Activated CD4-positive, alpha-beta T cell treated with anti-CD3 and anti-CD28 coated beads, Interleukin-10, Interleukin-2, amounts not matched to agents 100 ng/mL and 50 ng/mL, durations not matched to agents 16 hours and 8 hours (primary cell): ENCODE measurements at regions not wholly inside any gene's neighbourhood (a gene's known extent, or its start where the extent isn't known, plus 50 kb on each side); places are given as distances from the start of the nearest gene placed in this dataset.

ENCODE experiments used
- DNase-seq: peaks from one replicate; pipeline ENCODE4 v3.0.0-alpha.2; 2020

DNA sequence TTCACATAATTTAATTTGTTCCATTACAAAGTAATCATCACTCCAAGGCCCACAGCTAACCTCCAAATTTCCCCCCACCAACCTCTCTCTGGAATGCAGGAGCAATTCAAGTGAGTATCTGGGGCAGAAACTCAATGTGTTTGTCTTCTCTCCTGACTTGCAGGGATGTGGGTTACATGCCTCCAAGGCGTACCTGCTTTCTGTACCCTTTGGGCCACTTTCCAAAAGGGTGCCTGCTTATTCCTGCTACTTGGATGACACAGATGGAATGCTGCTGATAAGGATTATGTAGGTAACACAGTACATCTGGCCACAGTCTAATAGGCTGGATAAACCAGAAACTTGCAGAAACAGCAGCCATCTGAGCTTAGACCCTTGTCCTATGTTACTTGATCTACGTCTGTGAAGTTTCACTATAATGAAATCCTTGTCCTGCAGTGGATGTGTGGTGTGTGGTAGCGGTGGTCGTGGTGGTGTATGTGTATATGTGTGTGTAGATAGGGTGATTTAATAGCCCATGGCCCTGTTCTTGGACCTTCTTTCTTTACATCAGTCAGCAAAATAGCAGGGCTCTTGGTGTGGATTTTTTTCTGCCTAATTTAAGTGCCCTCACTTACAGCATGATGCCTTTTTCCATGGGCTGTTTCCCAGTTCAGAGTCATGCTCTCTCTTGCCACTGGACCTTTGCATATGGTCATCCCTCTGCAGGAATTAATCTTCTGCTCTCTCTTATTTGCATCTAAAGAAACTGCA lies 175.9 kb downstream of the ZDHHC21 start:
- no peak for DNase-seq

DNA sequence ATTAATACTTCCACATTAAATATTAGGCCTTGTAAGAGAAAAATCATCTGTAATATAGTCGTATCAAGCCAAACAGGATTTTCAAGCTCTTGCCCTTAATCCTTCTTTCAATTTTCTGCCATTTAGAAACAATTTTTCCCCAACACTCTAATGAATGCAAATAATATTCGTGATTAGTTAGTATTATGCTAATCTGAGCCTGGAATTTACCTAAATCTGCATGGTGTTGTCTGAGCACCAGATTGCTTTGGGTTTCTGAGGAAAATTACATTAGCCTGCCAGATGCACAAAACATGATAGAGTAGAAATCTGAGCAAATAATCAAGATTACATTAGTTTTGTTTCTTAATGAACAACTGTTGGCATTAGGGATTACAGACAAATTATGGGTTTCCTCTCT lies 176.6 kb downstream of the ZDHHC21 start:
- no peak for DNase-seq

DNA sequence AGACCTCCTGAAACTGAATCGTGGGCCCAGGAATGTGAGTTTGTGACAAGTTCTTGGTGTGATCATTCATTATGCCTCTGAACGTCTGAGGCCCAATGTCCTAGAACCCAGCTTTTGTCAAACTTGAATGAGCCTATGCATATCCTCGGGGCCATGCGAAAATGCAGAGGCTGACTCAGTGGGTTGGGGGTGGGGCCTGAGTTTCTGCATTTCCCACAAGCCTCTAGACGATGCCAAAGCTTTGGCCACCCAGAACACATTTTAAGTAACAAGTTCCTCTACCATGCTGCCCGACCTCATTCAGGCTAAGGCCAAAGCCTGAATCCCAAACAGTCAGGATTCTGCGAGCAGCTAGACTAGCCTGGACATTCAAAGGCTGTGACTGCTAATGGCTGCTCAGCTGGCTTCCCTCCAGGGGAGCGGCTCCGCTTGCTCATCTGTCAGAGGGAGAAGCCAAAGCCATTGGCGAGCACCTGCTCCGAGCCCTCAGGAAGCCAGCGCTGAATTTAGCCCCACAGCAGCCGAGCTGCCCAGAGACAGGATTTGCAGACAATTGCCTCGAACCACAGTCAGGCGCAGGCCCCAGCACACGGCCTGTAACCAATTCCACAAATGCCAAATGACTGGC lies 177.5 kb downstream of the ZDHHC21 start:
- no peak for DNase-seq

DNA sequence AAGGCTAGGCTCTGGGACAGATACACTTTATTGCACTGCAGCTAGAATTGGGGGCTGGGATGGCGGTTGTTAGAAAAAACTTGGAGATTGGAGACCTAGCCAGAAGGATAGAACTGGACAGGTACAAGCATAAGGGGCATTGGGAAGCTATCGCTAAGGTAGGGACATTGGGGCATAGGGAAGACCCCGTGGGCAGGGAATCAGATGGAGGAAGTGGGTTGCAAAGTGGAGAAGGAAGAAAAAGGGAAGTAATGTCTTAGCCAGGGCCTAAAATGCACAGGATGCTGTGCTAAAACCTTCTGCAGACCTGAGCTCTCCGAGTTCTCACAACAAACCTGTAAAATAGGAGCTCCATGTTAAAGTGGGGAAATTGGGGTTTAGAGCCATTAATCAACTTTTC lies 178.2 kb downstream of the ZDHHC21 start:
- no peak for DNase-seq

DNA sequence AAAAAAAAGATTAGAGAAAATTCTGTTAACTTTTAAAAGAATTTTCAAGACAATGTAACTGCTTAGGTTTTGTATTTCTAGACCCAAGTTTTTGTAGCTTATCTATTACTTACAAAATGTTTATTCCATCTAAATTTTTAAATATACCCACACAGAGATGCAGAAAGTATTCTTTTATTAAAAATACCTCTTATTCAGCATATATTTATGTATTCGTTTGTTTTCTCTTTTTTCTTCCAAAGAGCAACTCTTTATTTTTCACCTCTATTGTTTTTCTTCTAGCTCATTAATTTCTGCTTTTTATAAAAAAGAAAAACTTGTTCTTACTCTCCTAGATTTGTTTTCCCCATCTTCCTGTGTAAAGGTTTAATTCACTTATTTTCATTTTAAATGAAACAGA lies 180.3 kb downstream of the ZDHHC21 start:
- DNase-seq = no peak

DNA sequence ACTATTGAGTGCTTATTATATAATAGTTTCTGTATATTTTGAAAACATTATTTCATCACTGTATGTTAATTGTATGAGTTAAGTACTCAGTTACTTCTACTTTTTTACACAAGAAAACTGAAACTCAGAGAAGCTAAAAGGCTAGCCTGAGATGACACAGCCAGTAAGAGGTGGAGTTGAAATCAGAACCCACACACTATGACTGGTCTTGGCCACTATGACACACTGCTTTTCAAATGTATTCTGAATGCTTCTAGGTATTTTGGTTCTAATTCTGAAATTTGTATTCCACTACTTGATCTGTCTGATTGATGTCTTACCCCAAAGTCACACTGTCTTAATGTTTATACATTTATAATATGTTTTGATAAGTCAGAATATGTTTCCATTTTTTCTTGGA lies 181.8 kb downstream of the ZDHHC21 start:
- DNase-seq = peak; percentile 39

DNA sequence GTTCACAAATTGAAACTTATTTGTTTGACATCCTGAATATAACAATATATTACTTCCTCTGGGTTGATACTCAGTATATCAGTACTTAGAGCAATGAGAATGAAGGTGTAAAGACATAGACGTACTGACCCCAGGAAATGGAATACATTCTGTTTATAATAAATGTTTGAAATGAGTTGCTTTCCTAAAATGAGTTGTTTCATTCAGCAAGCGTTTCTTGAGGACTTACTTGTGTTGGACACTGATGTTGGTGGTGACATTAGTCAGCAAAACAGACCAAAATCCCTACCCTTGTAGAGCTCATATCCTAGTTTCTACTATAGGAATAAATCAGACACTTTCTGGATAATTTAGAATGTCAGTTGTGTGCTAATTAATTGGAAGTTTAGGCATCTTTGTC lies 184.3 kb downstream of the ZDHHC21 start:
- no peak for DNase-seq

DNA sequence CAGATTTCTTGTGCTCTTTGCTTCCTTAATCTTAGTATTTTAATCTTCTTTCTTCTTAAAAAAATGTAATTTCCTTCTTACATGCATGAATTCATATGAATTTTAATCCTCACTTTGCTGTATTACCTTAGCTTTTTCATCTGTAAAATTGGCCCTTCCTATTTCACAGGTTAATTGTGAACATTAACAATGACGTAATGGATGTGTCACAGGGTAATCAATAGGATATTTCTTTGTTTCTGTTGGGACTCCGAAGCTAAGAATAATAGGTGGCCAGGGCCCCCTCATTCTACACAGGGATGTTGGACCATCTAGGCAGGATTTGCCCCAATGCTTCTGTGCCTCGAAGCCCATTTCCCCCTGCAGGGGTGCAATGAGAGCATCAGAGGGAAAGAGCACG lies 187.4 kb upstream of the NFIB start:
- DNase-seq = no peak

DNA sequence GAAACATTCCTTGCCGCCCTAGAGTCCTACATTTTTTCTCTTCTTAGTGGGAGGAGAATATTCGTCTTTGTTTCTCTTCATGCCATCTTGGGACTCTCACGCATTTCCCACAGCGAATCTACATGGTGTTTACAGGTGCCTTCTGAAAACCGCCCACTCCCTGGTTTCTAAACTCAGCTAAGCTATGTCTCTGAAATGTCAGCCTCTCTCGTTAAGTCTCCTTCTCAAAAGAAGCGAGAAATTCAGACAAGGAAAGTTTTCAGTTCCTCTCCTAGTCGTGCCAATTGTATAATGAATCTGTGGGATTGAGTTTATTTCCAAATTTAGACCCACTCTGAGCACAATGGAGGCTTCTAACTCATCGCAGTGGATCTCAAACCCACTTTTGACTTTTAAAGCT lies 186.8 kb upstream of the NFIB start:
- no peak for DNase-seq

DNA sequence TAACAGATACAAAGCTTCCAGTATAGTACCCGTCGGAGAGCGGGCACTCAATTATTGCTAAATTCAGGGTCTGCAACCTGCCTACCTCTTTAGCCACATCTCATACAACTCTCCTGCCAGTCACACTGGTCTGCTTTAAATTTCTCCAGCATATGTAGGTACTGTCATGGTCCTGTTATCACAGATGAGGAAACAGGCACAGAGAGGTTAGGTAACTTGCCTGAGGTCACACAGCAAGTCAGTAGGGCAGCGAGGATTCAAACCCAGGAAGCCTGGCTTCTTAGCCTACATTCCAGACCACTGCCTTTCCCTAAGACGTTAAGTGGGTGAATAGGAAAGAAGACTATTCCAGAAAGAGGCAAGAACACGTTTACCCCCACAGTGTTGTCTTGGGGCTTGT lies 186.0 kb upstream of the NFIB start:
- DNase-seq = no peak

DNA sequence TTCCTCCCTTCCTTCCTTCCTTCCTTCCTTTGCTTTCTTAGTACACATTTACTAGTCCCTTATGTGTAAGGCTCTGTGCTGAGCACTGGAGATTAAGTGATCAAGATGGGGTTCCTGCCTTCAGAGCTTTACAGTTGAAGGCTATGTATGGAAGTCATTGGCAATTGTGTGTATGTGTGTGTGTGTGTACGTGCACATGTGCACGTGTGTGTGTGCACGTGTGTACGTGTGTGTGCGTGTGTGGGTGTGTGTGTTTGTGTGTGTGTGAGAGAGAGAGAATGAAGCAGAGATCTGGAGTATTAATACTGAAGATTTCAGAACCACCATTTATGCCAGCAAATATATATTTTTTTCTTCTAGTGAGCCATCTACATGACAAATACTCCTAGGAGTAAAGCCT lies 184.9 kb upstream of the NFIB start:
- DNase-seq = no peak

DNA sequence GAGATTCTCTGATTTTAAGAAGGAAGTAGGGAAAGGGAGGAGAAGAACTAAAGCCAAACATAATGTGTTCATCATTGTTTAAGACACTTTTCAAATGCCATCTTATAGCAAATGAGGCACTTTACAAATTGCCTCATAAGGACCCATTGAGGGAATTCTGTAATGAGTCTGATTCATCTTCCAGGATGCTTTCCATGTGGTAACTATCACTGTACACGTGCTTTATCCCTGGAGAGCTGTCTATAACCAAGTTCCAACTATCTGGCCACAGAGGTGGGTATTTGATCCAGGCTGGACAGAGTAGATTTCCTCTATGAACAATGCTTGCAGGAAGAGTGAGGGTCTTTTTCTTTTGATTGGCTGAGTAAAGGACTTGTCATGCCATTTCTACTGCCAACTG lies 183.5 kb upstream of the NFIB start:
- no peak for DNase-seq

DNA sequence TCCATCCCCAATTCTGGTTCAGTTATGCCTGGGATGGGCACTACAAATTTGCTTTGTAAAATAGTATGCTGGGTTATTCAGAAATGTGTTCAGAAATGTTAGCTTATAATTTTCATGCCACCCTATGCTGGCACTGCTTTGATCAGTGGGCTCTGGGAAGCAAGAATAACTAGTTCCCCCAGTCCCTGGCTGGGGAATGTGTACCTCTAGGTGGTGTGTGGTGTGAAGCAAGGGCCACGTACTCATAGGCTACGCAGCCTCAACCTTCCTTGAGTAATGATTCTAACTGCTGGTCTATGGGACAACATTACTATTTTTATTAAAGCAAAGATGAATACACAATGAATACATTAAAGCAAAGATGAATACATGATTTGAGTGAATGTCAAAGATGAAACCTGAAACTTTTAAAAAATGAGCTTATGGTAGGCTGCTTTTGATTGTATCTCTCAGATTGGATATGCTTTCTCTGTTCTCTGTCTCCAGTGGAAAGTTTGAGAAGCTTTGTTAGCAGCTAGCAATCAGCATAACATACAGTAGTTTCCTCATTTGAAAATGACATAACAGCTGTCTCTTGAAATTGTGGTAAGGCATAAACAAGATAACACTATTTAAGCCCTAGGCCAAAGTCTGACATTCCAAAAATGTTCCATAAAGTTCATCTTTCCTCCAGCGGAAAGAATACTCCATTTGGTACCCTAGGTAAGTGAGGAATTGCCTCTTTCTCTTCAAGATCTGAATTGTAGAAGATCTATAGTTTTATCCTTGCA lies 174.7 kb upstream of the NFIB start:
- no peak for DNase-seq

DNA sequence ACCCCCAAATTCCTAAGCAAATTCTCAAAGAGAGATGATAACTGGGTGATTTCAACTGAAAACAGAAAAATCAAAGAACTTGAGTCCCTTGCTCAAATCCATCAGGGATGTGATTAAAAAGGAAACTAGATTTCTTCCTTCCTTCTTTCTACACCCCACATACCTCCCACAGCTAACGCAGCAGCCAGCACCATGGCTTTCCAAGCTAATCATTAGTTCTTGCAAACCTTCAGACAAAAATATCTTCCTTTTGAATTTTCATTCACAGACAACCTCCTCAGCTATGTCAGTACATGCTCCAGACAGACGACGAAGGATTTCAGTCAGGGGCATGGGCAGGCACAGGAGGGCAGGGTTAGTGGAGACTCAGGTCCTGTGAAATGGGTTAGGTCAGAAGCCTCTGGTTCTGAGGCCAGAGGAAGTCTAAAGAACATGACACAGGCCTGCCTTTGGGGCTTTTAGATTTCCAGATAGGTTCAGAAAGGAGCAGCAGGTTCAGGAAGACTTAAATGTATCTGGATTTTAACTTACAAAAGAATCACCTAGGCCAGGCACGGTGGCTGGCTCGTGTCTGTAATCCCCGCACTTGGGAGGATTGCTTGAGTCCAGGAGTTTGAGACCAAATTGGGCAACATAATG lies 173.7 kb upstream of the NFIB start:
- DNase-seq = no peak

DNA sequence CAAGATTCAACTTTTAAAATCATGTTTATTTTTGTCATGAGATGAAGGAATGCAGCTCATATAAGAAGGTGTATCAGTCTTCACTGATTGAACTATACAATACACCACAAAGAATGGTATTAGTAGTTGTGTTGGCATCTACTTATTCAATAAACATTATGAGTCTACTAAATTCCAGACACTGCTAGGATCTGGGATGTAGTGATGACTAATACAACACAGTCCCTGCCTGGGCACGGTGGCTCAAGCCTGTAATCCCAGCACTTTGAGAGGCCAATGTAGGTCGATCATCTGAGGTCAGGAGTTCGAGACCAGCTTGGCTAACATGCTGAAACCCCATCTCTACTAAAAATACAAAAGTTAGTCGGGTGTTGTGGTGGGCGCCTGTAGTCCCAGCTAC lies 171.4 kb upstream of the NFIB start:
- no peak for DNase-seq

DNA sequence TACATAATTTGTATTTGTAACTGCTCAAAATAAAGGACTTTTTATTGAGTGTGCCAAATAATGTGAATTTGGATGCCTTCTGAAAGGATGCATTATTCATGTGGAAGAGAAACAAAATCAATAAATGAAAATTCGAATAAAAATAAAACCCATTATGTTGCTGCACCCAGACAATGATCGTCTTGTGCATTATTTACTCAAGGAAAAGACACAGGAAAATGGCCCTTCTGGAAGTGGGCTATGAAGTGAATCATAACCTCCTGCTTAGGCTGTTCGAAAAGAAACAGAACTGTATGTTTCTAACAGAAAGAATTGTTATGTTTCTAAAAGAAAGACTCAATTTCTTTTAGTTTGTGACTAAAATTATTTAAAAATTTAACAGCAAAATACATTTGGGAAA lies 168.9 kb upstream of the NFIB start:
- no peak for DNase-seq

DNA sequence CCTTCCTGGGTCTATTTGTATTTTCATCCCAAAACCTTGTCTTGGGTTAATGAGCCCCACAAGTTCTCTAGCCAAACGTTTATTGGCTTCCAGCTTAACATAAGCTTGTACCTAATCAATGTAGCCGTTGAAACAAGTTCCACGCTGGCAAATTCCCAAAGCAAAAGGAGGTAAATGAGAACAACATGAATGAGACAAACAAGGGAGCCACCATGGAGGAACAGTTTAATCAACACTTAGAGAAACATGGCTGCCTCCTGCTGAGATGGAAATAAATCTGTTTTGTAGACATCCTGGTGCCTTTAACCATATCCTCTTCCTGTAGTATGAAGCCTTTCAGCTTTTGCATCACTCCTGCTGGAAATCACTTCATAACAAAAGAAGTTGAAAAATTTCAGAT lies 166.6 kb upstream of the NFIB start:
- no peak for DNase-seq

DNA sequence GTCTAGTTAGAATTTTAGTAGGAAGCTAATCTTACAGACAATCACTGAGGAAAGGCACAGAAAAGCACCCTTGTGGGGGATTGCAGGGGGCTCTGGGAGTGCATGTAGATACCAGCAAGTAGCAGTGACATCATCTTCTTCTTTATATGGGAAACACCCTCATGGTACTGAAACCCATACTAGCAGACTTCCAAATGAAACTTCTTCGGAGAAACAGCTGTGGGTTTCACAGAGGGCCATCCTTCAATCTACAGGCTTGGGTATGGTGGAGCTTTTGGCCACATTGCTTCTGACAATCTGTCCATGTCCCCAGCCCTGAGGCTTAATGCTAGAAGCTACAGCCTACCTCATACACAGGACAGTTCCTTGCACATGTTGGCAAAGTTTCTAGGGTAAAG lies 165.2 kb upstream of the NFIB start:
- DNase-seq = no peak

DNA sequence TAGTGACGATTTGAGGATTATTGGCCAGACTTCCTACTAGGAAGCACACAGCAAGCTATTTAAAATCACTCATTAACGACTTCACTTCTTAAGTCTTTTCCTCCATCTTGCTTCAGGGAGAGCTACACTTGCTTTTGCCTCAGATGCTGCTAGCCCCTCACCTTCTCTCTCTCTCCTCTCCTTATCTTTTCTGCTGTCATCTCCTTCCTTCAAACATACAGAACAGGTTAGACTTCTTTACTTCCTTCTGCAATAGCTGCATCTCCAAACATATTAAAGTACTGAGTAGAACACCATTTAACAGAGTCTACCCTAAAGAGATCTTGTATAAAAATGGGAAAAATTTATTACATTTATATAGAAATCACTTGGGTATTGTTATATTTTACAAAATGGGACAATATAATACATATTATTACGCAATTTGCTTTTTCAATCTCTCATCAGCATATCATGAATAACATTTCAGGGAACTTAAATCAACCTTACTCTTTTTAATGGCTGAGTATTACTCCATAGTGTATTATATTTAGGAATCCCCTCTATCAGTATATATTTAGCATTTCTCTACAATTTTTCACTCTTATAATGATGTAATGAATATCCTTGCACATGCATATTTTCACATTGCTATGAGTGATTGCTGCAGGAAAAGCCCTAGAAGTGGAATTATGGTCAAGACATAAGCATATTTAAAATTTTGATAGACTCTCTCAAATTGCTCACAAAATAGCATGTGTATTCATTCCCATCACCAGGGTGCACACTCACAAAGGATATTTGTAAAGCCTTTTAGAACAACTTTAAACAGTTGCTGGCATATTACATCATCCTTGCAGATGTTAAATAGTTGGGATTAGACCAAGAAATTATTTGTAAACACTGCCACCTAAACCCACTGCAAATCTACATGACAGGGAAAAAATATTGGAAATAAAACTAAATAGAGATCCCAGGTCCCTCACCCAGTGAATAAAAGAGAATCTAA lies 164.5 kb upstream of the NFIB start:
- DNase-seq = no peak

DNA sequence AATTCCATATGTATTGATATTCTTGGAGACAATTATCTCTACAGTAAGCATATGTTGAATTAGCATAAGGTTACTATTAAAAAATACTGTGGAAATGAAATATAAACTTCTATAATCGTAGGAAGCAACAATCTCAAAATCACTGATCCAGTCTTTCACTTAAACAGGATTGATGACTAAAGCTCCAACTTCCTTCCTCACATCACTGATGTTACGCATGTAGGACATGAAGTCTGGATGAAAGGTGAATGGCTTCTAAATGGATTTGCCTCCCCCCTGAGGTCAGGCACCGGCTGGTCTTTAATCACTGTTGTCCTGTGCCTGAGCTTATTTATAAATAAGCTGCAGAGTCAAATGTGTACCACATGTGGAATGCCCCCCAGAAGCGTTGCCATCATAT lies 157.1 kb upstream of the NFIB start:
- no peak for DNase-seq

DNA sequence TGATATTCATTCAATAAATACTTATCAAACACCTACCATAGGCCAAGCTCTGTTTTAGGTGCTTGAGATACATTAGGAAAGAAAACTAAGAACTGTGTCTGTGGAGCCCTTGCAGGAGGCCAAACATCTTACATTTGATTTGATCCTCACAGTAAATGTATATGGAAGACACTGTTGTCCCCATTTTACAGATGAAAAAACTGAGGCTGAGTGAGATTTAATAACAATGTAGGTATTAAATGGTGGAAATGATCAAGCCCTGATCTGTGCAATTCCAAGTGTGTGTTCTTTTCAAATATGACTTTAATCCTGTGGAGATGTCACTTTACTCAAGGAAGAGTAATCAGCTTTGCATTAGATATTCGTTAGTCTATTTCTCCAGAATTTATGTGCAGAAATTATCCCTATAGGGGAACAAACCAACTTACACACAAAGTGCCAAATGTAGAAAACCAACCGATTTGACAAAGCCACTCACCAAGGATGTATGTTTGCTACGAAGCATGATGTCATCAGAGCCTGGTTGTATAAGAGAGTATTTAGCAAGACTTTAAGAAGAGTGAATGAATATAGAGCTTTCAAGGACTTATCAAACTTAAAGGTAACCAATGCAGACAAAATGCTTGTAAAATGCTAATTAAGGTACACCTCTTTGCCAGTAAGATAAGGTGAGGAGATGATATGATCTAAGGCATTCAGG lies 153.9 kb upstream of the NFIB start:
- DNase-seq = no peak

DNA sequence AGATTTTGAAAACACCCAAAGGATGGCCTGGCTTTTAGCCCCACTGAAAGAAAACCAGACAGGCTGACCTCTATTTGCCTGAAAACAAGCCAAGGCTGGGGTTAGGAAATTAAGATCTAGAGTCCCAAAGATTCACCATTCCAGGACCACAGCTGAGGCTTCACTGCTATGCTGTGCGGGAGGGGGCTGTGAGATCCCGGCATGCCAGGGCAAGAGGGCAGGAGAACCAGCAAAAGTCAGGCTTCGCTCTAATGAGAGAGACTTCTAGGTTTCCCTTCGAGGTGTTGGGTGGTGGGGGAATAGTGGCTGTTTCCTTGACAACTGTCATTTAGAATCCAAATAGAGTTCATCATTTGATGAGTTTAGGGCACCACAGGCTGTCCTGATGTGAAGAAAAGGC lies 152.9 kb upstream of the NFIB start:
- no peak for DNase-seq
